OCI-LY1 (cell line): ENCODE measurements at regions not wholly inside any gene's neighbourhood (a gene's known extent, or its start where the extent isn't known, plus 50 kb on each side); places are given as distances from the start of the nearest gene placed in this dataset.

Experiments
- H2AFZ ChIP-seq: fragments of 200-600 bp; sonication (generic), shearing (Covaris generic); 2 replicates; pipeline ENCODE4 v1.6.0; 2014; ENCODE audit warnings: antibody characterized with exemption, mild to moderate bottlenecking, low read length
- H3F3A ChIP-seq: fragments of 200-600 bp; sonication (generic), shearing (Covaris generic); 2 replicates; pipeline ENCODE4 v1.6.0; 2014; ENCODE audit warnings: mild to moderate bottlenecking, antibody characterized with exemption, low read length, moderate library complexity; ENCODE audit not compliant: insufficient read depth
- H3K27ac ChIP-seq: fragments of 200-600 bp; sonication (generic); 2 replicates; pipeline ENCODE4 v1.5.1; 2014; ENCODE audit warnings: low read length, mixed run types, mild to moderate bottlenecking, low read depth; ENCODE audit not compliant: poor library complexity, severe bottlenecking
- H3K27me3 ChIP-seq: fragments of 200-600 bp; sonication (generic); 2 replicates; pipeline ENCODE4 v1.6.0; 2014; ENCODE audit warnings: antibody characterized with exemption, mild to moderate bottlenecking, low read length, moderate library complexity; ENCODE audit not compliant: insufficient read depth
- H3K36me3 ChIP-seq: fragments of 200-600 bp; sonication (generic); 2 replicates; pipeline ENCODE4 v1.6.1; 2014; ENCODE audit warnings: mild to moderate bottlenecking, antibody characterized with exemption, low read length, moderate library complexity, mixed read lengths; ENCODE audit not compliant: insufficient read depth
- H3K4me1 ChIP-seq: fragments of 200-600 bp; sonication (generic); 2 replicates; pipeline ENCODE4 v1.5.1; 2014; ENCODE audit warnings: mild to moderate bottlenecking, low read length, moderate library complexity; ENCODE audit not compliant: insufficient read depth, severe bottlenecking
- H3K4me2 ChIP-seq: fragments of 200-600 bp; sonication (generic), shearing (Covaris generic); 2 replicates; pipeline ENCODE4 v1.6.1; 2014; ENCODE audit warnings: low read length
- H3K4me3 ChIP-seq: fragments of 200-600 bp; sonication (generic); 2 replicates; pipeline ENCODE4 v1.5.1; 2014; ENCODE audit warnings: low read length, low read depth, mild to moderate bottlenecking, mixed read lengths; ENCODE audit not compliant: poor library complexity, severe bottlenecking
- H3K79me2 ChIP-seq: fragments of 200-600 bp; shearing (Covaris generic); 2 replicates; pipeline ENCODE4 v1.6.1; 2016; ENCODE audit warnings: mixed run types, low read length, mixed read lengths; ENCODE audit not compliant: insufficient read depth
- H3K9ac ChIP-seq: fragments of 200-600 bp; sonication (generic), shearing (Covaris generic); 2 replicates; pipeline ENCODE4 v1.6.1; 2014; ENCODE audit warnings: mild to moderate bottlenecking, low read length, mixed read lengths
- H3K9me2 ChIP-seq: fragments of 200-600 bp; sonication (generic), shearing (Covaris generic); 2 replicates; pipeline ENCODE4 v1.6.1; 2014; ENCODE audit warnings: low read depth, mild to moderate bottlenecking, low read length, mixed read lengths
- H3K9me3 ChIP-seq: fragments of 200-600 bp; shearing (Covaris generic); 2 replicates; pipeline ENCODE4 v1.6.1; 2014; ENCODE audit warnings: low read length, mixed read lengths
- H4K20me1 ChIP-seq: fragments of 200-600 bp; sonication (generic), shearing (Covaris generic); 2 replicates; pipeline ENCODE4 v1.6.0; 2016; ENCODE audit warnings: mild to moderate bottlenecking, low read length; ENCODE audit not compliant: insufficient read depth
- CTCF ChIP-seq: fragments of 200-600 bp; sonication (generic), shearing (Covaris generic); IDR thresholded peaks from 2 replicates; pipeline ENCODE4 v1.5.1; 2017; ENCODE audit warnings: mild to moderate bottlenecking, antibody characterized with exemption, low read length, moderate library complexity, mixed read lengths
- EZH2 ChIP-seq: fragments of 200-600 bp; sonication (generic), shearing (Covaris generic); IDR thresholded peaks from 2 replicates; pipeline ENCODE4 v1.8.0; 2017; ENCODE audit warnings: borderline replicate concordance, mixed run types, mild to moderate bottlenecking, antibody characterized with exemption, low read length, moderate library complexity, mixed read lengths

GRCh38 chr15:26023691-26024090 lies 160.6 kb upstream of the ATP10A start:
- H3K4me3 ChIP-seq: no peak overlapping the region
- no peaks in the 10 kb centered on the region for H3K27me3 ChIP-seq
- no peaks in the 10 kb centered on the region for H3K9me2 ChIP-seq
- H3K27ac ChIP-seq: no peak overlapping the region
- no peak overlapping the region for H2AFZ ChIP-seq
- no peaks in the 10 kb centered on the region for H3K9me3 ChIP-seq
- TF ChIP-seq CTCF: no peak
- TF ChIP-seq EZH2: no peak
- H3K9ac ChIP-seq: no peak overlapping the region
- H3K4me1 ChIP-seq: no peaks in the 10 kb centered on the region
- no peak overlapping the region for H3K4me2 ChIP-seq
- H4K20me1 ChIP-seq: no peaks in the 10 kb centered on the region
- H3K36me3 ChIP-seq: no peaks in the 10 kb centered on the region
- H3K79me2 ChIP-seq: no peaks in the 10 kb centered on the region
- H3F3A ChIP-seq: no peaks in the 10 kb centered on the region

DNA sequence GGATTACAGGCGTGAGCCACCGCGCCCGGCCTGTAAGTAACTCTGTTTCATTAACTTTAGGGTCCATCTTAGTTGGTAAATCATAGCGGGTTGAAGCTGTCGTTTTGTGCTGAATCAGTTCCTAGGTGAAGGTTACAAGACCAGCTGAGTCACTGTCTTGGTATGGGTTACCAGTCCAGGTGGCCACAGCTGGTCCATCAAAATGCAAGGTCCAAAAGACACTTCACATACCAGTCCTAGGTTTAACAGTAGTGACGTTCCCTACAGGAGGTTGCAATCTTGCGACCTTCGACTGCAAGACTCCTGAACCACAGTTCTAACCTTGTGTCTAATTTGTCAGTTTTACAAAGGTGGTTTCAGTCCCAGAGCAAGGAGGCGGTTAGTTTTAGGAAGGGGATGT lies 160.1 kb upstream of the ATP10A start:
- Histone ChIP-seq H3K79me2 (no peaks in the 10 kb centered on the region), H4K20me1 (no peaks in the 10 kb centered on the region), H3K9ac (no peak overlapping the region), H3K36me3 (no peaks in the 10 kb centered on the region), H2AFZ (no peak overlapping the region), H3K9me3 (no peaks in the 10 kb centered on the region), H3K4me2 (no peak overlapping the region), H3K4me3 (no peak overlapping the region), H3F3A (no peaks in the 10 kb centered on the region), H3K4me1 (no peaks in the 10 kb centered on the region), H3K27me3 (no peaks in the 10 kb centered on the region), H3K9me2 (no peaks in the 10 kb centered on the region), H3K27ac (no peak overlapping the region)
- TF ChIP-seq EZH2 (no peak), CTCF (no peak)

DNA sequence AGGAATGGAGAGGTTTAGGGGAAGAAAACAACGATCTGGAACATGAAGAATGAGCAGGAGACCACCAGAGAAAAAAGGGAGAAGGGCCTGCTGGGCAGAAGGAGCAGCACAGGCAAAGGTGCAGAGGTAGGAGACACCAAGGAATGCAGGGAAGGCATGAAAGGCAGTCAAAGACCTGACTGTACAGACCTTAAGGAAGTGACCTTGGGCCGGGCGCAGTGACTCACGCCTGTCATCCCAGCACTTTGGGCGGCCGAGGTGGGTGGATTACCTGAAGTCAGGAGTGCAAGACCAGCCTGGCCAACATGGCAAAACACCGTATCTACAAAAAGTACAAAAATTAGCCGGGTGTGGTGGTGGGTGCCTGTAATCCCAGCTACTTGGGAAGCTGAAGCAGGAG lies 157.7 kb upstream of the ATP10A start:
- H3K79me2 ChIP-seq: no peaks in the 10 kb centered on the region
- TF ChIP-seq CTCF: no peak
- no peak for TF ChIP-seq EZH2
- H3K4me3 ChIP-seq: no peak overlapping the region
- H3K9me3 ChIP-seq: no peaks in the 10 kb centered on the region
- no peaks in the 10 kb centered on the region for H3F3A ChIP-seq
- H3K27ac ChIP-seq: no peak overlapping the region
- no peaks in the 10 kb centered on the region for H3K4me1 ChIP-seq
- H2AFZ ChIP-seq: no peak overlapping the region
- H3K27me3 ChIP-seq: no peaks in the 10 kb centered on the region
- H3K36me3 ChIP-seq: no peaks in the 10 kb centered on the region
- H4K20me1 ChIP-seq: no peaks in the 10 kb centered on the region
- H3K4me2 ChIP-seq: no peak overlapping the region
- H3K9ac ChIP-seq: no peak overlapping the region
- H3K9me2 ChIP-seq: no peaks in the 10 kb centered on the region
